ENCODE measurements at regions not wholly inside any gene's neighbourhood (a gene's known extent, or its start where the extent isn't known, plus 50 kb on each side); places are given as distances from the start of the nearest gene placed in this dataset.

- ChIA-PET CTCF (no interaction called here), POLR2A (ENCODE audit: low non-redundant PET) (no interaction called here)
- DNase-seq (ENCODE audit: low spot score): no peak
- H3K27ac ChIP-seq: no peak overlapping the region
- no peak for TF ChIP-seq CTCF (conservative IDR thresholded peaks at IDR 0.05; ENCODE audit: low read depth)
Measured at GRCh38 chr7:45971661-45972175, 50.6 kb upstream of the IGFBP3 start.

- TF ChIP-seq CTCF (conservative IDR thresholded peaks at IDR 0.05; ENCODE audit: low read depth): no peak
- CTCF ChIA-PET: no interaction called here
- DNase-seq (ENCODE audit: low spot score): no peak
- POLR2A ChIA-PET (ENCODE audit: low non-redundant PET): no interaction called here
- H3K27ac ChIP-seq: no peak overlapping the region
Measured at GRCh38 chr7:45971171-45971570, 50.1 kb upstream of the IGFBP3 start.

Measured in RWPE1 (cell line).